OCI-LY3 (cell line): ENCODE measurements at regions not wholly inside any gene's neighbourhood (a gene's known extent, or its start where the extent isn't known, plus 50 kb on each side); places are given as distances from the start of the nearest gene placed in this dataset.
A peak's percentile ranks its signal among the peaks of the same experiment; 100 is the strongest.

ENCODE experiments used
- H2AFZ ChIP-seq: fragments of 200-600, 300-600 bp; shearing (Covaris generic); 2 replicates; pipeline ENCODE4 v1.6.0; 2014; ENCODE audit warnings: antibody characterized with exemption, low read depth, low read length
- H3K27ac ChIP-seq: fragments of 200-600, 300-600 bp; sonication (generic); 2 replicates; pipeline ENCODE4 v1.5.1; 2014; ENCODE audit warnings: mild to moderate bottlenecking, low read length, moderate library complexity, mixed read lengths
- H3K27me3 ChIP-seq: fragments of 200-600, 300-600 bp; sonication (generic); 2 replicates; pipeline ENCODE4 v1.6.1; 2014; ENCODE audit warnings: low read depth, low read length, mixed read lengths
- H3K36me3 ChIP-seq: fragments of 200-600, 300-600 bp; sonication (generic); replicated peaks from 2 replicates; pipeline ENCODE3; 2014; ENCODE audit warnings: low read depth, low read length, mixed read lengths
- H3K4me1 ChIP-seq: fragments of 300-600, 200-600 bp; sonication (generic); 2 replicates; pipeline ENCODE4 v1.6.1; 2014; ENCODE audit warnings: low read length, mixed read lengths
- H3K4me2 ChIP-seq: fragments of 200-600, 300-600 bp; sonication (generic); 2 replicates; pipeline ENCODE4 v1.6.1; 2014; ENCODE audit warnings: low read length, mixed read lengths
- H3K4me3 ChIP-seq: fragments of 300-600, 200-600 bp; sonication (generic); 2 replicates; pipeline ENCODE4 v1.5.1; 2014; ENCODE audit warnings: antibody characterized with exemption, mild to moderate bottlenecking, low read length, moderate library complexity
- H3K79me2 ChIP-seq: fragments of 300-600, 200-600 bp; shearing (Covaris generic); 2 replicates; pipeline ENCODE4 v1.6.1; 2014; ENCODE audit warnings: mild to moderate bottlenecking, low read length, mixed read lengths
- H3K9ac ChIP-seq: fragments of 300-600, 200-600 bp; shearing (Covaris generic); 2 replicates; pipeline ENCODE4 v1.6.0; 2014; ENCODE audit warnings: mild to moderate bottlenecking, low read length, moderate library complexity
- H3K9me3 ChIP-seq: fragments of 200-600, 300-600 bp; shearing (Covaris generic); 2 replicates; pipeline ENCODE4 v1.6.1; 2014; ENCODE audit warnings: low read length, mixed read lengths; ENCODE audit not compliant: insufficient read depth
- H4K20me1 ChIP-seq: fragments of 200-600, 300-600 bp; sonication (generic); 2 replicates; pipeline ENCODE4 v1.6.1; 2016; ENCODE audit warnings: low read length, mixed read lengths; ENCODE audit not compliant: insufficient read depth
- EZH2phosphoT487 ChIP-seq: fragments of 200-600 bp; shearing (Covaris generic); IDR thresholded peaks from 2 replicates; pipeline ENCODE4 v1.6.1; 2018; ENCODE audit warnings: antibody characterized with exemption, mixed run types, low read depth
- TF ChIP-seq, protein P1 (sequence below): fragments of 200-600, 300-600 bp; sonication (generic); IDR thresholded peaks from 2 replicates; pipeline ENCODE4 v1.5.1; 2014; ENCODE audit warnings: antibody characterized with exemption, low read length, low read depth

DNA sequence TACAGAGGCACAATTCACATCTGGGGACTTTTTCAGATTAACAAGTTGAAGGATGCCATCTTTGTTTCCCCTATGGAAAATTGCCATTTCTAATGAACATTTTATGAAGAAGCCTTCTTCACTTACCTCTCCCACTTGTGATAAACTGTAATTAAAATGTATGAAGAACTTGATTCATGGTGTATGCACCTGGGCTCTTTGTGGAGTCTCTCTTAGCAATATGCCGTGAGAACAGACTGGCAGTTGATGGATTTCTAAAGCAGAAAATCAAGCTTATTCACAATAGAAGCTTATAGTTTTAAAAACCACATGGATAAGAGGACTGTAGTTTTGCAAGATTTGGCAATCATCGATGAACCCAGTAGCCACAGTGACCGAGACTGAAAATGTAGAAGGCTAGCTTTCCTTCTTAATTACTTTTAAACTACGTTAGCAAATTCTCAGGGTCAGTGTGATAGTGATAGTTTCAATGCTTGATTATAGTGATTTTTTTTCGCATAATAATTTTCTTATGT, 270.6 kb downstream of the PRL start:
- peaks cover 26% of the 10 kb centered on the region for H3K4me1 ChIP-seq
- H3K79me2 ChIP-seq: no peaks in the 10 kb centered on the region
- H3K9me3 ChIP-seq: no peaks in the 10 kb centered on the region
- peak overlapping the region; percentile 62 for H3K4me2 ChIP-seq
- TF ChIP-seq, protein P1, sequence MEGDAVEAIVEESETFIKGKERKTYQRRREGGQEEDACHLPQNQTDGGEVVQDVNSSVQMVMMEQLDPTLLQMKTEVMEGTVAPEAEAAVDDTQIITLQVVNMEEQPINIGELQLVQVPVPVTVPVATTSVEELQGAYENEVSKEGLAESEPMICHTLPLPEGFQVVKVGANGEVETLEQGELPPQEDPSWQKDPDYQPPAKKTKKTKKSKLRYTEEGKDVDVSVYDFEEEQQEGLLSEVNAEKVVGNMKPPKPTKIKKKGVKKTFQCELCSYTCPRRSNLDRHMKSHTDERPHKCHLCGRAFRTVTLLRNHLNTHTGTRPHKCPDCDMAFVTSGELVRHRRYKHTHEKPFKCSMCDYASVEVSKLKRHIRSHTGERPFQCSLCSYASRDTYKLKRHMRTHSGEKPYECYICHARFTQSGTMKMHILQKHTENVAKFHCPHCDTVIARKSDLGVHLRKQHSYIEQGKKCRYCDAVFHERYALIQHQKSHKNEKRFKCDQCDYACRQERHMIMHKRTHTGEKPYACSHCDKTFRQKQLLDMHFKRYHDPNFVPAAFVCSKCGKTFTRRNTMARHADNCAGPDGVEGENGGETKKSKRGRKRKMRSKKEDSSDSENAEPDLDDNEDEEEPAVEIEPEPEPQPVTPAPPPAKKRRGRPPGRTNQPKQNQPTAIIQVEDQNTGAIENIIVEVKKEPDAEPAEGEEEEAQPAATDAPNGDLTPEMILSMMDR: no peak
- TF ChIP-seq EZH2phosphoT487: no peak
- H3K9ac ChIP-seq: peak overlapping the region; percentile 55; the same call in 1 of the 2 replicates
- peaks cover 5% of the 10 kb centered on the region for H3K36me3 ChIP-seq
- H2AFZ ChIP-seq: peak overlapping the region; percentile 57
- no peaks in the 10 kb centered on the region for H3K27me3 ChIP-seq
- peak overlapping the region; percentile 63 for H3K27ac ChIP-seq
- no peaks in the 10 kb centered on the region for H4K20me1 ChIP-seq
- H3K4me3 ChIP-seq: peak overlapping the region; percentile 67

DNA sequence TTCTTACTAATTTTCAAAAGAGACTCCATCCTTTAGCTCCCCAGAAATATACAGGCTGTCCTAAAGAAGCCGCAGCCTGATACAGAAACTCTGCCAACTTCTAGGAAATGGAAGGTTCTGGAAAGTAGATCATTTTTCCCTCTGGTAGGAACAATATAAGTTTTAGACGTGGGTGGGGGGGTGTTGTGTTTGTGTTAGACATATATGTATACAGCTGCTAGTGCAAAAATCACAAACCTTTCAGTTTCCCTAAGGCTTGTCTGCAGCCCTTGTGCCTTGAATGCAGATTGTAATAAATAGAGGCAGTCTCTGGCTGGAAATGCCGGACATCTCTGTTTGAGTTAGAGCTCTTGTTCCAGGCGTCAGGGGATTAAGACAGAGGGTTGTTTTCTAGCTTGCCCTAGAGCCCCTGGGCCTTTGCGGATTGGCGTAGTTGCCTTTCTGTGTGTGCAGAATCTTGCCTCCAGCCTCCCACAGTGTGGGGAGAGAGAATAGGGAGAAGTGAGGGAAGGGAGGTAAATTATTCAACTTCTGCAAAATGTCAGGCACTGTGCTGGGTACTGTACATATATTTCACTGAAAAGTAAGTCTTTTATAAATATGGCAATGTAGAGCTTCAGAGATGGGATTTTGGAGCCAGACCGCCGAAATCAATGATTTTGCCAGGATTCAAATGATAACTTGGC, 269.7 kb downstream of the PRL start:
- no peak overlapping the region for H3K4me3 ChIP-seq
- no peak overlapping the region for H3K27ac ChIP-seq
- H2AFZ ChIP-seq: no peak overlapping the region
- H4K20me1 ChIP-seq: no peaks in the 10 kb centered on the region
- no peak for TF ChIP-seq EZH2phosphoT487
- TF ChIP-seq, protein P1: no peak
- no peaks in the 10 kb centered on the region for H3K9me3 ChIP-seq
- H3K79me2 ChIP-seq: no peaks in the 10 kb centered on the region
- H3K9ac ChIP-seq: no peak overlapping the region
- H3K36me3 ChIP-seq: peaks cover 2% of the 10 kb centered on the region
- peaks cover 22% of the 10 kb centered on the region for H3K4me1 ChIP-seq
- H3K27me3 ChIP-seq: no peaks in the 10 kb centered on the region
- H3K4me2 ChIP-seq: no peak overlapping the region

DNA sequence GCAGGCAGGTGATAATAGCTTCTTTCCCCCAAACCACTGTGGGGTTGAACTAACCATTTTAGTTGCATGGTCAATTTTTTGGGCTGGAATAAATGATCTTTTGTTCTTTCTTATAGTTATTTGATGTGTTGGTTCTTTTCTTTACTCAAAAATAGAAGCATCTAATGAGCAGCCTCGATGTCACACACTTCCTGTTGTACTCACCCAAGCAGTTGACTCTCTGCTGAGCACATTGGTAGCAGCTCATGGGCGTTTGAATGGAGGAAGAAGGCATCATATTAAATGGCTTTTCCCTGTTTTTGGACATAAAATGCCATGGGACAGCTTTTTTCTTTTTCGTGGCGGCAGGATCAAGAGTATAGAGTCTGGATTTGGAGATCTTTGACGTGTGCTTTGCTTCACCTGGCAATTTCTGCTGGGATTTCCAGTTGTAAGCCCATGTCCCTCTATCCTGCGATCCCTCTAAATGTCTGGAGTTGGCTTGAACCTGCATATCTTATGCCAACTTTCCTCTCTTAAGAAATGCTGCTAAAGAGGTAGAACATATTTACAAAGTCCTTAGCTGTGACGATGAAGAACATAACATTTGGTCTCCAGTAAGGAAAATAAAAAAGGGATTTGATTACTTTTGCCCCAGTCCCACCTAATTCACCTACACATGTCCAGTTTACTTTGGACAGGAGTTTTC, 268.3 kb downstream of the PRL start:
- no peaks in the 10 kb centered on the region for H3K9me3 ChIP-seq
- no peaks in the 10 kb centered on the region for H3K27me3 ChIP-seq
- H4K20me1 ChIP-seq: no peaks in the 10 kb centered on the region
- no peak overlapping the region for H3K4me2 ChIP-seq
- peaks cover 22% of the 10 kb centered on the region for H3K4me1 ChIP-seq
- no peak overlapping the region for H3K9ac ChIP-seq
- no peaks in the 10 kb centered on the region for H3K36me3 ChIP-seq
- H3K4me3 ChIP-seq: no peak overlapping the region
- TF ChIP-seq, protein P1: no peak
- no peak for TF ChIP-seq EZH2phosphoT487
- no peak overlapping the region for H2AFZ ChIP-seq
- H3K27ac ChIP-seq: no peak overlapping the region
- H3K79me2 ChIP-seq: no peaks in the 10 kb centered on the region

DNA sequence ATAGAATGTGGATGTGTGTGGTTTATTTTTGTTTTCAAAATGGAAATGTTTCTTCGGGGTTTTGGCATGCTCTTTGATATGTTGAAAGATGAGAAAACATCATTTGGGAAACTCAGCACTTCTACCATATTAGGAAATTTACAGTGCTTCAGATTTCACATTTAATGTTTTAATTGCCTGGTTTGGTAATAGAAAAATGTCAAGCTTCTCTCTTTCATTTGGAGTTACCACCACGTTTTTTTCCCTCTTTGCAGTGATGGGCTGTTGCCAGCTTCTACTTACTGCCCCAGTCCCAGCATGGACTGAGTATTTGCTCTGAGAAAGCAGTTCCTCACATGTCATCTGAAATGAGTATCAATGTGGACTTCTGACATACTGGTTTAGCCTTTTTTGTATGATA, 267.7 kb downstream of the PRL start:
- Histone ChIP-seq H2AFZ (0 out of 2 replicates have a peak overlapping the region, but pooled peaks have one; percentile 39), H3K27ac (no peak overlapping the region), H3K9ac (no peak overlapping the region), H3K36me3 (no peaks in the 10 kb centered on the region), H4K20me1 (no peaks in the 10 kb centered on the region), H3K4me3 (no peak overlapping the region), H3K4me1 (peaks cover 22% of the 10 kb centered on the region), H3K4me2 (no peak overlapping the region), H3K79me2 (no peaks in the 10 kb centered on the region), H3K9me3 (no peaks in the 10 kb centered on the region), H3K27me3 (no peaks in the 10 kb centered on the region)
- no peak for TF ChIP-seq EZH2phosphoT487
- TF ChIP-seq, protein P1: no peak
